ENCODE measurements at regions not wholly inside any gene's neighbourhood (a gene's known extent, or its start where the extent isn't known, plus 50 kb on each side); places are given as distances from the start of the nearest gene placed in this dataset.

- no TSS peak for BruUV-seq (replicated peaks)
- Histone ChIP-seq H3K27me3 (ENCODE audit: insufficient read depth, low read length) (no peaks in the 10 kb centered on the region), H3K4me2 (ENCODE audit: low read length) (no peak overlapping the region), H3K9me3 (ENCODE audit: control insufficient read depth in 1 of 2, insufficient read depth in 1 of 2, low read depth in 1 of 2, low read length in 2 of 2) (no peaks in the 10 kb centered on the region; a peak in 2 of 4 replicates), H3K27ac (ENCODE audit: low read depth, low read length) (no peak overlapping the region), H3K79me2 (ENCODE audit: insufficient read depth, low read length) (no peaks in the 10 kb centered on the region), H4K20me1 (ENCODE audit: insufficient read depth) (no peaks in the 10 kb centered on the region), H3K4me1 (ENCODE audit: control insufficient read depth in 1 of 2, insufficient read depth in 2 of 2, low read length in 2 of 2) (no peaks in the 10 kb centered on the region), H3K4me3 (replicated peaks in 1 of 2; ENCODE audit: low read depth in 1 of 2, low read length in 2 of 2) (no peak overlapping the region), H3K9me2 (ENCODE audit: insufficient read depth) (no peaks in the 10 kb centered on the region), H3K9ac (ENCODE audit: low read length) (no peak overlapping the region), H2AFZ (ENCODE audit: low read depth, low read length, poor library complexity, severe bottlenecking) (no peak overlapping the region), H3K36me3 (ENCODE audit: control insufficient read depth in 1 of 2, insufficient read depth in 2 of 2, low read length in 2 of 2) (no peaks in the 10 kb centered on the region)
- ATAC-seq (no peak), DNase-seq (ENCODE audit: low read depth, low spot score) (no peak)
- intact Hi-C loops (cut with micrococcal nuclease) = no loop called here
- CTCF ChIA-PET = no interaction called here
- POLR2A ChIA-PET = no interaction called here
- RAD21 ChIA-PET (ENCODE audit: low non-redundant PET in 1 of 2, low total read pairs in 2 of 2, uncharacterized antibody in 2 of 2, unreplicated experiment in 2 of 2) = no interaction called here
- TF ChIP-seq ZNF274 (IDR thresholded peaks at IDR 0.05; ENCODE audit: low read depth, low read length) (no peak), EZH2 (IDR thresholded peaks at IDR 0.05) (no peak), POLR2A (IDR thresholded peaks at IDR 0.05; ENCODE audit: borderline replicate concordance, extremely low read depth, insufficient read depth, insufficient read length) (no peak), ELF1 (IDR thresholded peaks at IDR 0.05; ENCODE audit: borderline replicate concordance, low read depth) (no peak), POLR2AphosphoS5 (IDR thresholded peaks at IDR 0.05; ENCODE audit: low read depth, low read length) (no peak), SIN3A (IDR thresholded peaks at IDR 0.05; ENCODE audit: low read depth) (no peak), REST (IDR thresholded peaks at IDR 0.05; ENCODE audit: low read depth) (no peak), CTCF (IDR thresholded peaks at IDR 0.05 in 2 of 3, conservative IDR thresholded peaks at IDR 0.05 in 1 of 3; ENCODE audit: borderline replicate concordance in 1 of 3, insufficient read depth in 1 of 3, low read depth in 2 of 3, low read length in 2 of 3) (no peak), RAD21 (IDR thresholded peaks at IDR 0.05; ENCODE audit: low read depth) (no peak), YY1 (IDR thresholded peaks at IDR 0.05; ENCODE audit: extremely low read depth, insufficient replicate concordance, low read depth, low read length) (no peak), MAX (IDR thresholded peaks at IDR 0.05) (no peak), ATF3 (IDR thresholded peaks at IDR 0.05) (no peak), CBX3 (IDR thresholded peaks at IDR 0.05; ENCODE audit: low read depth) (no peak), SP1 (IDR thresholded peaks at IDR 0.05; ENCODE audit: low read depth) (no peak), SRF (IDR thresholded peaks at IDR 0.05; ENCODE audit: low read depth) (no peak), EGR1 (IDR thresholded peaks at IDR 0.05; ENCODE audit: low read depth) (no peak), EZH2phosphoT487 (IDR thresholded peaks at IDR 0.05; ENCODE audit: borderline replicate concordance) (no peak), CEBPB (IDR thresholded peaks at IDR 0.05; ENCODE audit: low read depth) (no peak)
These were observed 293.6 kb upstream of the MDFIC2 start for GRCh38 chr3:70606018-70606417.
